ENCODE measurements at regions not wholly inside any gene's neighbourhood (a gene's known extent, or its start where the extent isn't known, plus 50 kb on each side); places are given as distances from the start of the nearest gene placed in this dataset.

GRCh38 chr3:135908737-135909136 lies 56.8 kb upstream of the PPP2R3A start:
- TF ChIP-seq CTCF (conservative IDR thresholded peaks at IDR 0.05 in 1 of 2, IDR thresholded peaks at IDR 0.05 in 1 of 2; ENCODE audit: low read depth in 1 of 2, low read length in 2 of 2) (no peak), EZH2 (IDR thresholded peaks at IDR 0.05; ENCODE audit: low read length, missing control alignments) (no peak)
